Liver (tissue), 8 donors: ENCODE measurements at regions not wholly inside any gene's neighbourhood (a gene's known extent, or its start where the extent isn't known, plus 50 kb on each side); places are given as distances from the start of the nearest gene placed in this dataset.

Experiments
- DNase-seq: peaks from one replicate; pipeline ENCODE4 v3.0.0-alpha.2; 2017; ENCODE audit warnings: low spot score
- H3K27ac ChIP-seq, 2 donors: one replicate each; pipeline ENCODE4 v1.7.0; 2013; ENCODE audit warnings: inconsistent platforms in 2 of 2, low read length in 2 of 2, control low read depth in 1 of 2, low read depth in 1 of 2, mild to moderate bottlenecking in 1 of 2
- H3K27me3 ChIP-seq, 4 donors: one replicate each; pipeline versions ENCODE4 v1.6.1 to v1.7.0; 2013; ENCODE audit warnings: low read length in 3 of 4, inconsistent platforms in 1 of 4, mild to moderate bottlenecking in 1 of 4, moderate library complexity in 1 of 4; ENCODE audit not compliant: control insufficient read depth in 4 of 4, insufficient read depth in 4 of 4
- H3K36me3 ChIP-seq, 4 donors: one replicate each; pipeline versions ENCODE4 v1.6.1 to v1.7.0; 2013; ENCODE audit warnings: low read length in 3 of 4, mild to moderate bottlenecking in 3 of 4, low read depth in 1 of 4, moderate library complexity in 1 of 4; ENCODE audit not compliant: control insufficient read depth in 4 of 4, insufficient read depth in 3 of 4
- H3K4me1 ChIP-seq, 4 donors: one replicate each; pipeline versions ENCODE4 v1.6.1 to v1.7.0; 2013; ENCODE audit warnings: low read length in 3 of 4, mild to moderate bottlenecking in 3 of 4, moderate library complexity in 1 of 4; ENCODE audit not compliant: control insufficient read depth in 4 of 4, insufficient read depth in 4 of 4
- H3K4me3 ChIP-seq, 3 donors: one replicate each; pipeline versions ENCODE4 v1.6.1 to v1.7.0; 2013; ENCODE audit warnings: low read length in 3 of 3, control low read depth in 1 of 3, low read depth in 1 of 3, mild to moderate bottlenecking in 1 of 3
- H3K9ac ChIP-seq, 2 donors: one replicate each; pipeline ENCODE4 v1.7.0; 2013; ENCODE audit warnings: low read length in 2 of 2, mild to moderate bottlenecking in 2 of 2, moderate library complexity in 2 of 2, control low read depth in 1 of 2, low read depth in 1 of 2
- H3K9me3 ChIP-seq, 4 donors: one replicate each; pipeline versions ENCODE4 v1.6.1 to v1.7.0; 2013; ENCODE audit warnings: low read length in 3 of 4; ENCODE audit not compliant: control insufficient read depth in 4 of 4
- EGR1 ChIP-seq, 2 donors: IDR thresholded peaks; 2 replicates each; pipeline ENCODE4 v1.6.1; 2016 to 2018; ENCODE audit warnings: antibody characterized with exemption in 2 of 2, low read depth in 2 of 2
- FOXA1 ChIP-seq: IDR thresholded peaks from 2 replicates; pipeline ENCODE4 v1.6.1; 2016; ENCODE audit warnings: antibody characterized with exemption
- FOXA2 ChIP-seq: IDR thresholded peaks from 2 replicates; pipeline ENCODE4 v1.6.1; 2016; ENCODE audit warnings: antibody characterized with exemption
- GABPA ChIP-seq, 2 donors: IDR thresholded peaks in 1 of 2; conservative IDR thresholded peaks in 1 of 2; 2 replicates each; pipeline ENCODE4 v1.6.1; 2016; ENCODE audit warnings: antibody characterized with exemption in 2 of 2, mild to moderate bottlenecking in 1 of 2, moderate library complexity in 1 of 2
- HNF4A ChIP-seq, 2 donors: conservative IDR thresholded peaks; 2 replicates each; pipeline ENCODE4 v1.6.1; 2016; ENCODE audit warnings: antibody characterized with exemption in 2 of 2, mild to moderate bottlenecking in 2 of 2
- HNF4G ChIP-seq: IDR thresholded peaks from 2 replicates; pipeline ENCODE4 v1.6.1; 2016; ENCODE audit warnings: antibody characterized with exemption
- JUND ChIP-seq, 2 donors: IDR thresholded peaks; 2 replicates each; pipeline ENCODE4 v1.6.1; 2016; ENCODE audit warnings: antibody characterized with exemption in 2 of 2
- NR2F2 ChIP-seq: IDR thresholded peaks from 2 replicates; pipeline ENCODE4 v1.6.1; 2016; ENCODE audit warnings: antibody characterized with exemption
- RAD21 ChIP-seq, 2 donors: IDR thresholded peaks; 2 replicates each; pipeline ENCODE4 v1.6.1; 2016; ENCODE audit warnings: antibody characterized with exemption in 2 of 2, mild to moderate bottlenecking in 2 of 2
- REST ChIP-seq: IDR thresholded peaks from 2 replicates; pipeline ENCODE4 v1.6.1; 2016; ENCODE audit warnings: antibody characterized with exemption, mild to moderate bottlenecking
- RXRA ChIP-seq, 2 donors: IDR thresholded peaks; 2 replicates each; pipeline ENCODE4 v1.6.1; 2017 to 2018; ENCODE audit warnings: antibody characterized with exemption in 2 of 2, mild to moderate bottlenecking in 1 of 2
- SP1 ChIP-seq: IDR thresholded peaks from 2 replicates; pipeline ENCODE4 v1.6.1; 2018; ENCODE audit warnings: antibody characterized with exemption, mild to moderate bottlenecking
- TAF1 ChIP-seq: conservative IDR thresholded peaks from 2 replicates; pipeline ENCODE4 v1.6.1; 2016; ENCODE audit warnings: antibody characterized with exemption, mild to moderate bottlenecking
- YY1 ChIP-seq: IDR thresholded peaks from 2 replicates; pipeline ENCODE4 v1.6.1; 2016; ENCODE audit warnings: antibody characterized with exemption, mild to moderate bottlenecking
- WGBS: extraction: QIAGEN DNeasy Blood & Tissue Kit; methylation state at CpG from one replicate; pipeline ENCODE4 v1.1.7; 2013; 5-methylcytosine and 5-hydroxymethylcytosine counted together
- TF ChIP-seq, protein P1 (sequence below): fragments of 150-350 bp; IDR thresholded peaks from 2 replicates; pipeline ENCODE4 v1.5.1; 2017; ENCODE audit warnings: improper control_type of control experiment, low read depth, low read length; ENCODE audit not compliant: missing input control
- TF ChIP-seq, protein P2 (sequence below): IDR thresholded peaks from 2 replicates; pipeline ENCODE4 v1.6.1; 2016; ENCODE audit warnings: antibody characterized with exemption
- TF ChIP-seq, protein P3 (sequence below): IDR thresholded peaks from 2 replicates; pipeline ENCODE4 v1.6.1; 2016; ENCODE audit warnings: antibody characterized with exemption
- TF ChIP-seq, protein P4 (sequence below): IDR thresholded peaks from 2 replicates; pipeline ENCODE4 v1.6.1; 2016; ENCODE audit warnings: antibody characterized with exemption
- donor health status: healthy.
- donor health status: healthy.
- donor health status: healthy.
- donor health status: healthy.
- donor health status: healthy.

DNA sequence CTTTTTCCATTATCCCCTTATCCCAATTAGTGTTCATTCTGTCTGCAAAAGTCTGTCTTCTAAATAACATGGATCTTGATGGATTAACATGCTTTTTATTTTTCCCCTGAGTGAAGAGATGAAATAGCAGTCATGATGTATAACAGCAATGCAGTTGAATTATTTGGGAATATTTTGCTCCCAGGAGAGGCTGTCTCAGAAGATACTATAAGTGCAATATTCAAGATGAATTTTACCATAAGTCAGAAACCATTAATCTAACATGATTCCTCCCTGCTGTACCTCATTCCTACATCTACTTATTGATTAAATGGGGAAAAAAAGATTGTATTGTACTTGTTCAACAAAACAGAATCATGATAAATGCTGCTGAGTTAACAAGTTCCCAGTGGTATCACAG lies 233.2 kb upstream of the KCNIP4 start (continued):
- TF ChIP-seq FOXA2 = no peak

DNA sequence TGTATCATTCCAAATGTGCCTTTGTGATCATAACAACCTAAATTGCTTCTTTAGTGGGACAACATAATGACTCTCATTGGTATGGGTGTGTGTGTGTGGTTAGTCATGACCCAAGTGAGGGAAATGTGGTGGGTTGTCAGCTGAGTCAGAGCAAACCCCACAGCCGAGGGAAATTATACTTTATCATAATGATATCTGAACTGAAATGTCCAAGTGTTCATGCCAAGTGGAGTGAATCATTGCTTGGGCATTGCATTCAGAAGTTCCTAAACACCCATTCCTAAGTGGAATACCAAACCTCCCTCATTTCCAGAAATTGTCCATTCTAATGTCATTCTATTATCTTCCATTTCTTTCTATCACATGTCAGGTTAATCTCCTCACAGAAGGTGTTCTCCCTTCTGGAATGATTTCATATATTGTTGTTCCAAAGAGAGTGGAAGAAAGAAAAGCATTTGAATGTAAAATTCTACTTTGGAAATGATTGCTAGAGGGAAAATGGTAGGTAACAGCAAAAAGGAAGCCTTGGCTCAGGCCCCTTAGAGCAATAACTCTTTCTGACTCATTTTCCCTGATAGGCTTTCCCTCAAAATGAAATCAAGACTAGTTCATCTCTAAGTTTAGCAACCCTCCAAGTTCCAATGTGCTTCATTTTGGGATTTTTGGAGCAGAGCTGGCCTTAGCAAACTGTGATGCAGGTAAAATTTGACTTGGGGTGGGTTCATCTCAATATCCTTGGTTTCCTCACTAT lies 230.7 kb upstream of the KCNIP4 start:
- Histone ChIP-seq H3K4me1 (no peaks in the 10 kb centered on the region), H3K27me3 (peaks cover 0 to 3% (median 0%) of the 10 kb centered on the region in 4 donors), H3K36me3 (no peaks in the 10 kb centered on the region), H3K9me3 (no peaks in the 10 kb centered on the region), H3K4me3 (no peak overlapping the region), H3K27ac (no peak overlapping the region), H3K9ac (no peak overlapping the region)
- 69% methylated on average over 1 of the region's 1 CpG for WGBS
- no peak for DNase-seq
- TF ChIP-seq FOXA2 (no peak), NR2F2 (no peak), RXRA (IDR thresholded peaks at IDR 0.05) (no peak), YY1 (no peak), REST (no peak), FOXA1 (no peak), HNF4G (no peak), SP1 (no peak), GABPA (IDR thresholded peaks at IDR 0.05 in 1 of 2, conservative IDR thresholded peaks at IDR 0.05 in 1 of 2) (no peak), RAD21 (IDR thresholded peaks at IDR 0.05) (no peak), JUND (IDR thresholded peaks at IDR 0.05) (no peak), HNF4A (conservative IDR thresholded peaks at IDR 0.05) (no peak), TAF1 (no peak), EGR1 (IDR thresholded peaks at IDR 0.05; ENCODE audit: low read depth in 2 of 2) (no peak)
- TF ChIP-seq, protein P1, sequence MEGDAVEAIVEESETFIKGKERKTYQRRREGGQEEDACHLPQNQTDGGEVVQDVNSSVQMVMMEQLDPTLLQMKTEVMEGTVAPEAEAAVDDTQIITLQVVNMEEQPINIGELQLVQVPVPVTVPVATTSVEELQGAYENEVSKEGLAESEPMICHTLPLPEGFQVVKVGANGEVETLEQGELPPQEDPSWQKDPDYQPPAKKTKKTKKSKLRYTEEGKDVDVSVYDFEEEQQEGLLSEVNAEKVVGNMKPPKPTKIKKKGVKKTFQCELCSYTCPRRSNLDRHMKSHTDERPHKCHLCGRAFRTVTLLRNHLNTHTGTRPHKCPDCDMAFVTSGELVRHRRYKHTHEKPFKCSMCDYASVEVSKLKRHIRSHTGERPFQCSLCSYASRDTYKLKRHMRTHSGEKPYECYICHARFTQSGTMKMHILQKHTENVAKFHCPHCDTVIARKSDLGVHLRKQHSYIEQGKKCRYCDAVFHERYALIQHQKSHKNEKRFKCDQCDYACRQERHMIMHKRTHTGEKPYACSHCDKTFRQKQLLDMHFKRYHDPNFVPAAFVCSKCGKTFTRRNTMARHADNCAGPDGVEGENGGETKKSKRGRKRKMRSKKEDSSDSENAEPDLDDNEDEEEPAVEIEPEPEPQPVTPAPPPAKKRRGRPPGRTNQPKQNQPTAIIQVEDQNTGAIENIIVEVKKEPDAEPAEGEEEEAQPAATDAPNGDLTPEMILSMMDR = no peak
- TF ChIP-seq, protein P2, sequence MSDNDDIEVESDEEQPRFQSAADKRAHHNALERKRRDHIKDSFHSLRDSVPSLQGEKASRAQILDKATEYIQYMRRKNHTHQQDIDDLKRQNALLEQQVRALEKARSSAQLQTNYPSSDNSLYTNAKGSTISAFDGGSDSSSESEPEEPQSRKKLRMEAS = no peak
- TF ChIP-seq, protein P3, sequence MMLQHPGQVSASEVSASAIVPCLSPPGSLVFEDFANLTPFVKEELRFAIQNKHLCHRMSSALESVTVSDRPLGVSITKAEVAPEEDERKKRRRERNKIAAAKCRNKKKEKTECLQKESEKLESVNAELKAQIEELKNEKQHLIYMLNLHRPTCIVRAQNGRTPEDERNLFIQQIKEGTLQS = no peak
- TF ChIP-seq, protein P4, sequence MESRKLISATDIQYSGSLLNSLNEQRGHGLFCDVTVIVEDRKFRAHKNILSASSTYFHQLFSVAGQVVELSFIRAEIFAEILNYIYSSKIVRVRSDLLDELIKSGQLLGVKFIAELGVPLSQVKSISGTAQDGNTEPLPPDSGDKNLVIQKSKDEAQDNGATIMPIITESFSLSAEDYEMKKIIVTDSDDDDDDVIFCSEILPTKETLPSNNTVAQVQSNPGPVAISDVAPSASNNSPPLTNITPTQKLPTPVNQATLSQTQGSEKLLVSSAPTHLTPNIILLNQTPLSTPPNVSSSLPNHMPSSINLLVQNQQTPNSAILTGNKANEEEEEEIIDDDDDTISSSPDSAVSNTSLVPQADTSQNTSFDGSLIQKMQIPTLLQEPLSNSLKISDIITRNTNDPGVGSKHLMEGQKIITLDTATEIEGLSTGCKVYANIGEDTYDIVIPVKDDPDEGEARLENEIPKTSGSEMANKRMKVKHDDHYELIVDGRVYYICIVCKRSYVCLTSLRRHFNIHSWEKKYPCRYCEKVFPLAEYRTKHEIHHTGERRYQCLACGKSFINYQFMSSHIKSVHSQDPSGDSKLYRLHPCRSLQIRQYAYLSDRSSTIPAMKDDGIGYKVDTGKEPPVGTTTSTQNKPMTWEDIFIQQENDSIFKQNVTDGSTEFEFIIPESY = no peak
